ENCODE measurements at regions not wholly inside any gene's neighbourhood (a gene's known extent, or its start where the extent isn't known, plus 50 kb on each side); places are given as distances from the start of the nearest gene placed in this dataset.

GRCh38 chr9:118606668-118607067 is 762.6 kb downstream of the BRINP1 start:
- no peak overlapping the region for H3K27ac ChIP-seq (ENCODE audit: low read depth, low read length, poor library complexity, severe bottlenecking)
- H3K9ac ChIP-seq (ENCODE audit: low read length), result no peak overlapping the region
- TF ChIP-seq EZH2 (IDR thresholded peaks at IDR 0.05; ENCODE audit: borderline replicate concordance, low read length), result no peak
- no peak for TF ChIP-seq CTCF (IDR thresholded peaks at IDR 0.05; ENCODE audit: low read length)
- H3F3A ChIP-seq (ENCODE audit: insufficient read depth, low read length), result no peaks in the 10 kb centered on the region
- no peaks in the 10 kb centered on the region for H3K79me2 ChIP-seq (ENCODE audit: insufficient read depth, low read length)
- no peak overlapping the region for H3K4me2 ChIP-seq (ENCODE audit: low read length)
- H3K4me1 ChIP-seq (ENCODE audit: insufficient read depth, low read length, severe bottlenecking), result no peaks in the 10 kb centered on the region
- H3K9me2 ChIP-seq (ENCODE audit: low read depth, low read length), result no peaks in the 10 kb centered on the region
- no peaks in the 10 kb centered on the region for H3K9me3 ChIP-seq (ENCODE audit: low read length)
- H3K4me3 ChIP-seq (ENCODE audit: low read depth, low read length, poor library complexity, severe bottlenecking), result no peak overlapping the region
- H2AFZ ChIP-seq (ENCODE audit: low read length), result no peak overlapping the region
- H3K27me3 ChIP-seq (ENCODE audit: insufficient read depth, low read length), result no peaks in the 10 kb centered on the region
- H3K36me3 ChIP-seq (ENCODE audit: insufficient read depth, low read length), result no peaks in the 10 kb centered on the region
- no peaks in the 10 kb centered on the region for H4K20me1 ChIP-seq (ENCODE audit: insufficient read depth, low read length)

GRCh38 chr9:118609355-118610044 is 759.7 kb downstream of the BRINP1 start:
- Histone ChIP-seq H3K9me2 (ENCODE audit: low read depth, low read length) (no peaks in the 10 kb centered on the region), H3K4me3 (ENCODE audit: low read depth, low read length, poor library complexity, severe bottlenecking) (no peak overlapping the region), H3K9ac (ENCODE audit: low read length) (no peak overlapping the region), H3K79me2 (ENCODE audit: insufficient read depth, low read length) (no peaks in the 10 kb centered on the region), H3K27ac (ENCODE audit: low read depth, low read length, poor library complexity, severe bottlenecking) (no peak overlapping the region), H3K27me3 (ENCODE audit: insufficient read depth, low read length) (no peaks in the 10 kb centered on the region), H3K9me3 (ENCODE audit: low read length) (no peaks in the 10 kb centered on the region), H3K4me1 (ENCODE audit: insufficient read depth, low read length, severe bottlenecking) (no peaks in the 10 kb centered on the region), H2AFZ (ENCODE audit: low read length) (no peak overlapping the region), H3K36me3 (ENCODE audit: insufficient read depth, low read length) (no peaks in the 10 kb centered on the region), H3K4me2 (ENCODE audit: low read length) (no peak overlapping the region), H3F3A (ENCODE audit: insufficient read depth, low read length) (no peaks in the 10 kb centered on the region), H4K20me1 (ENCODE audit: insufficient read depth, low read length) (no peaks in the 10 kb centered on the region)
- TF ChIP-seq EZH2 (IDR thresholded peaks at IDR 0.05; ENCODE audit: borderline replicate concordance, low read length) (no peak), CTCF (IDR thresholded peaks at IDR 0.05; ENCODE audit: low read length) (no peak)

GRCh38 chr9:118612201-118612600 is 757.0 kb downstream of the BRINP1 start:
- Histone ChIP-seq H2AFZ (ENCODE audit: low read length) (no peak overlapping the region), H3K9me2 (ENCODE audit: low read depth, low read length) (no peaks in the 10 kb centered on the region), H3K27ac (ENCODE audit: low read depth, low read length, poor library complexity, severe bottlenecking) (no peak overlapping the region), H3K4me1 (ENCODE audit: insufficient read depth, low read length, severe bottlenecking) (no peaks in the 10 kb centered on the region), H4K20me1 (ENCODE audit: insufficient read depth, low read length) (no peaks in the 10 kb centered on the region), H3K9ac (ENCODE audit: low read length) (no peak overlapping the region), H3K9me3 (ENCODE audit: low read length) (no peaks in the 10 kb centered on the region), H3K4me3 (ENCODE audit: low read depth, low read length, poor library complexity, severe bottlenecking) (no peak overlapping the region), H3K27me3 (ENCODE audit: insufficient read depth, low read length) (no peaks in the 10 kb centered on the region), H3K79me2 (ENCODE audit: insufficient read depth, low read length) (no peaks in the 10 kb centered on the region), H3F3A (ENCODE audit: insufficient read depth, low read length) (no peaks in the 10 kb centered on the region), H3K4me2 (ENCODE audit: low read length) (no peak overlapping the region), H3K36me3 (ENCODE audit: insufficient read depth, low read length) (no peaks in the 10 kb centered on the region)
- no peak for TF ChIP-seq EZH2 (IDR thresholded peaks at IDR 0.05; ENCODE audit: borderline replicate concordance, low read length)

- no peaks in the 10 kb centered on the region for H3K27me3 ChIP-seq (ENCODE audit: insufficient read depth, low read length)
- H3K4me2 ChIP-seq (ENCODE audit: low read length), result no peak overlapping the region
- no peaks in the 10 kb centered on the region for H3K9me2 ChIP-seq (ENCODE audit: low read depth, low read length)
- H2AFZ ChIP-seq (ENCODE audit: low read length), result no peak overlapping the region
- no peak overlapping the region for H3K27ac ChIP-seq (ENCODE audit: low read depth, low read length, poor library complexity, severe bottlenecking)
- H3K36me3 ChIP-seq (ENCODE audit: insufficient read depth, low read length), result no peaks in the 10 kb centered on the region
- H3K4me3 ChIP-seq (ENCODE audit: low read depth, low read length, poor library complexity, severe bottlenecking), result no peak overlapping the region
- H3K9me3 ChIP-seq (ENCODE audit: low read length), result no peaks in the 10 kb centered on the region
- no peak for TF ChIP-seq CTCF (IDR thresholded peaks at IDR 0.05; ENCODE audit: low read length)
- TF ChIP-seq EZH2 (IDR thresholded peaks at IDR 0.05; ENCODE audit: borderline replicate concordance, low read length), result no peak
- H3F3A ChIP-seq (ENCODE audit: insufficient read depth, low read length), result no peaks in the 10 kb centered on the region
- no peaks in the 10 kb centered on the region for H3K79me2 ChIP-seq (ENCODE audit: insufficient read depth, low read length)
- H3K4me1 ChIP-seq (ENCODE audit: insufficient read depth, low read length, severe bottlenecking), result no peaks in the 10 kb centered on the region
- no peaks in the 10 kb centered on the region for H4K20me1 ChIP-seq (ENCODE audit: insufficient read depth, low read length)
- H3K9ac ChIP-seq (ENCODE audit: low read length), result no peak overlapping the region
Measured at GRCh38 chr9:118613996-118614395, 755.2 kb downstream of the BRINP1 start.

Measured in OCI-LY1 (cell line).